Forelimb muscle (tissue), 1 donor: ENCODE measurements at regions not wholly inside any gene's neighbourhood (a gene's known extent, or its start where the extent isn't known, plus 50 kb on each side); places are given as distances from the start of the nearest gene placed in this dataset.
"Not testable (repeated sequence)": the region's sequence is repeated elsewhere in the genome, so short reads cannot be mapped to it uniquely, and the experiment has no call there.

Experiments used
- DNase-seq: peaks from one replicate; pipeline ENCODE4 v3.0.0-alpha.2; 2013; ENCODE audit warnings: low read depth

GRCh38 chr7:20466543-20467021 is 135.9 kb downstream of the ITGB8 start:
- DNase-seq, result no peak

GRCh38 chr7:20470082-20470481 is 139.4 kb downstream of the ITGB8 start:
- DNase-seq, result no peak

- no peak for DNase-seq
These were observed 140.0 kb downstream of the ITGB8 start for GRCh38 chr7:20470726-20471125.

- DNase-seq, result no peak
These were observed 141.2 kb upstream of the ABCB5 start for GRCh38 chr7:20474249-20474648.

- no peak for DNase-seq
These were observed 139.7 kb upstream of the ABCB5 start for GRCh38 chr7:20475756-20476155.

- no peak for DNase-seq
These were observed 138.4 kb upstream of the ABCB5 start for GRCh38 chr7:20477067-20477466.

GRCh38 chr7:20479706-20480105 is 135.8 kb upstream of the ABCB5 start:
- no peak for DNase-seq

GRCh38 chr7:20482071-20482470 is 133.4 kb upstream of the ABCB5 start:
- no peak for DNase-seq

GRCh38 chr7:20484356-20484755 is 131.1 kb upstream of the ABCB5 start:
- DNase-seq, result no peak

- no peak for DNase-seq
These were observed 126.6 kb upstream of the ABCB5 start for GRCh38 chr7:20488850-20489249.

- no peak for DNase-seq
These were observed 124.2 kb upstream of the ABCB5 start for GRCh38 chr7:20491284-20491683.

GRCh38 chr7:20494566-20494965 is 120.9 kb upstream of the ABCB5 start:
- no peak for DNase-seq

- DNase-seq, result not testable (repeated sequence)
These were observed 114.0 kb upstream of the ABCB5 start for GRCh38 chr7:20501473-20501872.

GRCh38 chr7:20503278-20503950 is 112.1 kb upstream of the ABCB5 start:
- DNase-seq, result no peak

- no peak for DNase-seq
These were observed 111.4 kb upstream of the ABCB5 start for GRCh38 chr7:20504060-20504459.

- no peak for DNase-seq
These were observed 109.3 kb upstream of the ABCB5 start for GRCh38 chr7:20506175-20506574.

- no peak for DNase-seq
These were observed 108.3 kb upstream of the ABCB5 start for GRCh38 chr7:20507157-20507556.

- DNase-seq, result no peak
These were observed 107.4 kb upstream of the ABCB5 start for GRCh38 chr7:20508109-20508508.

GRCh38 chr7:20509892-20510572 is 105.4 kb upstream of the ABCB5 start:
- no peak for DNase-seq

GRCh38 chr7:20510573-20510900 is 104.9 kb upstream of the ABCB5 start:
- DNase-seq, result no peak

GRCh38 chr7:20513341-20513740 is 102.1 kb upstream of the ABCB5 start:
- no peak for DNase-seq

GRCh38 chr7:20513897-20514296 is 101.6 kb upstream of the ABCB5 start:
- DNase-seq, result no peak

- no peak for DNase-seq
These were observed 101.1 kb upstream of the ABCB5 start for GRCh38 chr7:20514364-20514763.

GRCh38 chr7:20519645-20520044 is 95.8 kb upstream of the ABCB5 start:
- no peak for DNase-seq
